ENCODE measurements at regions not wholly inside any gene's neighbourhood (a gene's known extent, or its start where the extent isn't known, plus 50 kb on each side); places are given as distances from the start of the nearest gene placed in this dataset.

DNA sequence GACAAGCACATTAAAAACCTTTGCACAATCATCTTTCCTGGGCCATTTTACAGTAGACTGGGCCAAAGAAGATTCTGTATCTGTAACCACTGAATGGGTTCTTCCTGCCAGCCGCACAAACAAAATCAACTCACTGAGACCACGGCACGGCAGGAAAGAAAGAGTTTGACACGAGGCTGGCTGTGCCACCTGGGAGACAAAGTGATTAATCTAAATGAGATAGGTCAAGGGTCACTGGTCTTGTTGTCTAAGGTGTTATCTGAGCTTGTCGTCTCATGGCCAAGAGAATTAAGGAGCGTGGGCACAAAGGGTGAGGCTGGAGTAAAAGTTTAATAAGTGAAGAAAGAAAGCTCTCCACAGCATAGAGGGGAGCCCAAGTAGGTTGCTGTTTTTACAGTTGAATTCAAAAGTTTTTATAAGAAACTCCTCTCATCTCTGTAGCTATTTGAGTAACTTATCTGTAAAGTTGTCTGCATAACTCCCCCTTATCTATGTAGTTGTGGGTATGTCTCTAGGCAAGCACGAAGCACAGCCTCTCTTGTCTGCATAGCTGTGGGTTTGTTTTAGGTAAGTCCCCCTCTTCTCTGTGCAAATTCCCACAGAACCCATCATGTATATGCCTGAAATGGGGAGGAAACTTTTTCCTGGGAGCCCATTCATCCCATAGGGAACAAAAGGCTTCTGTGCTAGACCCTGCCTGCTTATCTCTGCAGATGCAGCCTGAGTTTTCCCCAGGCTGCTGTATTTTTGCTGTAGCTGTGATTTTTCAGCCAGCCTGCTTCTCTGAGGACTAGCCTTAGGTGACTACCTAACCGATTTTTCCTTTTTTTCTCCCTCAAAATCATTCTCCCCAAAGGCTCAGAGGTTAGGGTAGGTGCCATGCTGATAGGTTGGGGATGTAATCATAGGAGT lies 1314.6 kb upstream of the TMEM132C start:
- TF ChIP-seq CEBPB (IDR thresholded peaks at IDR 0.05; ENCODE audit: borderline replicate concordance in 1 of 2, low read depth in 2 of 2, low read length in 2 of 2) = no peak
- TF ChIP-seq EZH2 (IDR thresholded peaks at IDR 0.05; ENCODE audit: borderline replicate concordance, control insufficient read depth, low read depth, low read length) = no peak
- TF ChIP-seq, protein P1, sequence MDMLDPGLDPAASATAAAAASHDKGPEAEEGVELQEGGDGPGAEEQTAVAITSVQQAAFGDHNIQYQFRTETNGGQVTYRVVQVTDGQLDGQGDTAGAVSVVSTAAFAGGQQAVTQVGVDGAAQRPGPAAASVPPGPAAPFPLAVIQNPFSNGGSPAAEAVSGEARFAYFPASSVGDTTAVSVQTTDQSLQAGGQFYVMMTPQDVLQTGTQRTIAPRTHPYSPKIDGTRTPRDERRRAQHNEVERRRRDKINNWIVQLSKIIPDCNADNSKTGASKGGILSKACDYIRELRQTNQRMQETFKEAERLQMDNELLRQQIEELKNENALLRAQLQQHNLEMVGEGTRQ (IDR thresholded peaks at IDR 0.05; ENCODE audit: borderline replicate concordance, low read depth, low read length) = no peak
- no peak for TF ChIP-seq HCFC1 (IDR thresholded peaks at IDR 0.05; ENCODE audit: low read length)
- TF ChIP-seq, protein P2, sequence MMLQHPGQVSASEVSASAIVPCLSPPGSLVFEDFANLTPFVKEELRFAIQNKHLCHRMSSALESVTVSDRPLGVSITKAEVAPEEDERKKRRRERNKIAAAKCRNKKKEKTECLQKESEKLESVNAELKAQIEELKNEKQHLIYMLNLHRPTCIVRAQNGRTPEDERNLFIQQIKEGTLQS (IDR thresholded peaks at IDR 0.05; ENCODE audit: borderline replicate concordance, extremely low read depth, low read depth, low read length) = no peak
- TF ChIP-seq SMC3 (IDR thresholded peaks at IDR 0.05; ENCODE audit: borderline replicate concordance, low read length) = no peak
